ENCODE measurements at regions not wholly inside any gene's neighbourhood (a gene's known extent, or its start where the extent isn't known, plus 50 kb on each side); places are given as distances from the start of the nearest gene placed in this dataset.
"Not testable (repeated sequence)": the region's sequence is repeated elsewhere in the genome, so short reads cannot be mapped to it uniquely, and the experiment has no call there.

GRCh38 chr10:46202405-46202804, 84.4 kb upstream of the ANTXRL start:
- TF ChIP-seq, protein P1, sequence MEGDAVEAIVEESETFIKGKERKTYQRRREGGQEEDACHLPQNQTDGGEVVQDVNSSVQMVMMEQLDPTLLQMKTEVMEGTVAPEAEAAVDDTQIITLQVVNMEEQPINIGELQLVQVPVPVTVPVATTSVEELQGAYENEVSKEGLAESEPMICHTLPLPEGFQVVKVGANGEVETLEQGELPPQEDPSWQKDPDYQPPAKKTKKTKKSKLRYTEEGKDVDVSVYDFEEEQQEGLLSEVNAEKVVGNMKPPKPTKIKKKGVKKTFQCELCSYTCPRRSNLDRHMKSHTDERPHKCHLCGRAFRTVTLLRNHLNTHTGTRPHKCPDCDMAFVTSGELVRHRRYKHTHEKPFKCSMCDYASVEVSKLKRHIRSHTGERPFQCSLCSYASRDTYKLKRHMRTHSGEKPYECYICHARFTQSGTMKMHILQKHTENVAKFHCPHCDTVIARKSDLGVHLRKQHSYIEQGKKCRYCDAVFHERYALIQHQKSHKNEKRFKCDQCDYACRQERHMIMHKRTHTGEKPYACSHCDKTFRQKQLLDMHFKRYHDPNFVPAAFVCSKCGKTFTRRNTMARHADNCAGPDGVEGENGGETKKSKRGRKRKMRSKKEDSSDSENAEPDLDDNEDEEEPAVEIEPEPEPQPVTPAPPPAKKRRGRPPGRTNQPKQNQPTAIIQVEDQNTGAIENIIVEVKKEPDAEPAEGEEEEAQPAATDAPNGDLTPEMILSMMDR (IDR thresholded peaks at IDR 0.05 in 8 of 11, conservative IDR thresholded peaks at IDR 0.05 in 3 of 11), result not testable (repeated sequence)
- not testable (repeated sequence) for TF ChIP-seq POLR2A, POLR2AphosphoS5 (IDR thresholded peaks at IDR 0.05)

Data from spleen (tissue), 7 donors.